Muscle of leg (tissue), 3 donors: ENCODE measurements at regions not wholly inside any gene's neighbourhood (a gene's known extent, or its start where the extent isn't known, plus 50 kb on each side); places are given as distances from the start of the nearest gene placed in this dataset.

ENCODE experiments used
- DNase-seq: peaks from one replicate; pipeline ENCODE4 v3.0.0; 2013
- H3K27ac ChIP-seq: one replicate; pipeline ENCODE4 v1.5.1; 2013; ENCODE audit warnings: mild to moderate bottlenecking, low read length, control low read depth
- H3K27me3 ChIP-seq: one replicate; pipeline ENCODE4 v1.6.1; 2013; ENCODE audit warnings: low read length; ENCODE audit not compliant: control insufficient read depth, insufficient read depth
- H3K36me3 ChIP-seq: one replicate; pipeline ENCODE4 v1.6.1; 2013; ENCODE audit warnings: low read length; ENCODE audit not compliant: control insufficient read depth, insufficient read depth
- H3K4me1 ChIP-seq: one replicate; pipeline ENCODE4 v1.6.1; 2013; ENCODE audit warnings: low read length; ENCODE audit not compliant: control insufficient read depth, insufficient read depth
- H3K4me3 ChIP-seq: one replicate; pipeline ENCODE4 v1.5.1; 2013; ENCODE audit warnings: low read length, control low read depth
- H3K9me3 ChIP-seq: replicated peaks from 2 replicates; pipeline ENCODE4 v1.6.1; 2013; ENCODE audit warnings: low read depth, low read length; ENCODE audit not compliant: control insufficient read depth
- WGBS: methylation state at CpG from one replicate; pipeline ENCODE4 v1.1.5; 2013; ENCODE audit warnings: missing lambda C conversion rate; ENCODE audit not compliant: insufficient coverage; 5-methylcytosine and 5-hydroxymethylcytosine counted together

DNA sequence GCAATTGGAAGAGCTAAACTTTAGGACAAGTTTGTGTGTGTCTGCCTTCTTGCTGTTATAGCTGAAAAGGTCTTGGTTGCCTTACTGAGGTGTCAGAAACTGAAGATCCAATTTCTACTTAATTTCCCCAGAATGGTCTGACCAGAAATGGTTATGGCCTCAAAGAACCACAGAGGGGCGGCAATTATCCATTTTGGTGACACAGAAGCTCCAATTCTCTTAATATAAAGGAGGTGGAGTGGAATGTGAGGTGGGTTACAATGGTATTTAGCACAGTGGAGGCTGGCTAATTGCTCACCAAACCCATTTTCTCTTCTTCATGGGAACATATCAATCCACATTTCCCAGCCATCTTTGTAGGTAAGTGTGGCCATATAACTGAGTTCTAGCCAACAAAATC is 1157.2 kb downstream of the OLFM4 start:
- Histone ChIP-seq H3K36me3 (no peaks in the 10 kb centered on the region), H3K9me3 (no peaks in the 10 kb centered on the region), H3K27ac (no peak overlapping the region), H3K27me3 (no peaks in the 10 kb centered on the region), H3K4me3 (no peak overlapping the region), H3K4me1 (no peaks in the 10 kb centered on the region)
- DNase-seq: no peak
- no CpG with 5 or more reads among the region's 1 CpG for WGBS

DNA sequence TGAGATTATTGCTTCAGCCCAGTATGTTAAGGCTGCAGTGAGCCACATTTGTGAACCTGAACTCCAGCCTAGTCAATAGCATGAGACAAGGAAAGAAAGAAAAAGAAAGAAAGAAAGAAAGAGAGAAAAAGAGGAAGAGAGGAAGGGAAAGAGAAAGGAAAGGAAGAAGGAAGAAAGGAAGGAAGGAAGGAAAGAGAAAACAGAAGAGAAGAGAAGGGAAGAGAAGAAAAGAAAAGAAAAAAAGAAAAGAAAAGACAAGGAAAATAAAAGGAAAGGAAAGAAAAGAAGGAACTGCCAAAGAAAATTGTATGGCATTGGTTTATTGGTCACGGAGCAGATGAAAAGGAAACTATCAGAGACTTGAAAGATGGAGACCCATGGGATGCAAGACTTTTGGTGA is 1158.8 kb downstream of the OLFM4 start:
- Histone ChIP-seq H3K9me3 (no peaks in the 10 kb centered on the region), H3K27me3 (no peaks in the 10 kb centered on the region), H3K4me1 (no peaks in the 10 kb centered on the region), H3K36me3 (no peaks in the 10 kb centered on the region), H3K27ac (no peak overlapping the region), H3K4me3 (no peak overlapping the region)
- WGBS: 75% methylated on average over 1 of the region's 1 CpG
- DNase-seq: no peak

DNA sequence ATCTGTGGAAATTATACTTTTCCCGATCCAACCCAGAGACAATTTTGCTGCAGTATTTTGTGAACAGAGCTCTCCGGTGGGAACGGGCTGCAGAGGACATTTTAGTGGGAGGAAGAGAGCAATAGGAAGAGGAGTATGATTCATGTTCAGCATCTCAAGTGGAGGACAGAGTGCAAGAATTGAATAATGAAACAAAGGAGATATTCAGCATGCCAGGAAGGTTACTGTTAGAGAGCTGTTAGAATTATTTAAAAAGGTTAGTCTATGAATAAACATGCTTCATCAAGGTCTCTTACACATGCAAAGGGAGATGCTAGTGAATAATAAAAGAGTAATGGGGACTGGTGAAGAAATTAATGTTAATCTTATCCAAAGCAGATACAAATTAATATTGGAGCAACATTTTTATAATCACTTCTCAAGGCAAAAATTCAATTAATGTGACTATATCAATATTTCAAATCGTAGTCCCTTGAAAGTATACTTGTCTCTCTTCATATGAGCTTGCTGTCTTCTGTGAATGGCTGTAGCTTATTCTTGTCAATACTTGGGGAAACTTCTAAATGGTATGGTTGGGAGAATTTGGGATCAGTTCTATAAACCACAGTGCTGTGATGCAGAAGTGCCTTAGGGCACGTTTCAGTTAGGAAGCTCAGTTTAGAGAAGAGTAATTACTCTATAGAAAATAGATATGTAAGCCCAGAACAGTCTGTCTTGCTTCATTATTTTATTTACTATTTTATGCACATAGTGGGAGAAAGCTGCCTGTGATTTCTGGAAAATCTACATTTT is 1165.8 kb downstream of the OLFM4 start:
- Histone ChIP-seq H3K9me3 (no peaks in the 10 kb centered on the region), H3K27me3 (no peaks in the 10 kb centered on the region), H3K4me3 (no peak overlapping the region), H3K36me3 (no peaks in the 10 kb centered on the region), H3K27ac (no peak overlapping the region), H3K4me1 (no peaks in the 10 kb centered on the region)
- 77% methylated on average over 3 of the region's 5 CpGs for WGBS
- no peak for DNase-seq

DNA sequence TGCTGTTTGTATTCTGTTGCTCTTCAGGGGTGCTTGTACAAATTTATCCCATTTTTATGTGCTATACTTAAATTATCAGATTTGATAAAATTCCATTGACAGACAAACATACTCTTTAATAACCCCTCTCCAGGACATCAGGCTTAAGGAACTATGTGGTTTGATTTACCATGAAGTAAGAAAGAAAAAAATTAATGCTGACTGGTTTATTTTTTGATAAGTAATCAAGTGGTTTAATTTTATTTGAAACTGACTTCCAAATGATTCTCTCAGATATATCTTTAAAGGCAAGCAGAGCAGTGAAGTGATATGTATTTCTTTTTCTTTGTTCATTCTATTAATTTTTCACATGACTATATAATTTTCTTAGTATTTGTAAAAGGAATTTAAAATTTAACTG is 1168.1 kb downstream of the OLFM4 start:
- H3K9me3 ChIP-seq: no peaks in the 10 kb centered on the region
- H3K4me3 ChIP-seq: no peak overlapping the region
- no peaks in the 10 kb centered on the region for H3K36me3 ChIP-seq
- no peak for DNase-seq
- no peaks in the 10 kb centered on the region for H3K27me3 ChIP-seq
- H3K4me1 ChIP-seq: no peaks in the 10 kb centered on the region
- H3K27ac ChIP-seq: no peak overlapping the region

DNA sequence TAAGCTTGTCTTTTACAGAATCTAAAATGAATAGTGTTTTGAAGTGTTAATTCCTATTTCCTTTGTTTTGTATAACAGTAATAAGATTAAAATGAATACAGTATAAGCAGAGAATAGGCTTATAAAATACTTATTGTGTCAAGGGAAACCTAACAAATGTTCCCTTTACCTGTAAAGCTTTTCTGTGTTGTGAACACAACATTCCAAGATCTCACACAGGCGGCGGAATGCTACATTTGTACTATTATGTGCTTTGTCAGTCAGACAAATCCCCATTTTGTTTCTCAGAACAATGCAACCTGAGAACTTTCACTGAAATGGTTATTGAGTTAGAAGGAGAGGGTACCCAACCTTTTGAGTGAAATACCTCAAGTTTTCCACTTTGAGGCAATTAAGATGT is 1170.3 kb downstream of the OLFM4 start:
- Histone ChIP-seq H3K4me1 (no peaks in the 10 kb centered on the region), H3K27me3 (no peaks in the 10 kb centered on the region), H3K9me3 (no peaks in the 10 kb centered on the region), H3K4me3 (no peak overlapping the region), H3K27ac (no peak overlapping the region), H3K36me3 (no peaks in the 10 kb centered on the region)
- no CpG with 5 or more reads among the region's 2 CpGs for WGBS
- no peak for DNase-seq

DNA sequence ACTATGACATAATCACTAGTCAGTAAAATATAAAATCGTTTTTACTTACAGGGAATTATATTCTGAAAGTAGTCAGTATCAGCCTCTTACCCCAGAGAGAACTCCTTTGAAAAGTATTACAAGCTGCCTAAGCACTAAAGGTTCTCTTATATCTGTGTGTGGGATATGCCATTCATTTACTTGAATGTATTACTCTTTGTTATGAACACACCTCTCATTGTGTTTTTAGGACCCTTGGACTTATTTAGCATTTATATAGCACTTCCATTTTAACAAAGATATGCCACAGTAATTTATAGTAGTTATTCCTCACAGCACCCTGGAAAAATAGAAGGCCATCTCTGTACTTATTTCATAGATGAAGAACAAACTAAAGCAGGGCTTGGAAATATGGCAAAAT is 1178.0 kb downstream of the OLFM4 start:
- DNase-seq: no peak
- H3K27me3 ChIP-seq: no peaks in the 10 kb centered on the region
- H3K36me3 ChIP-seq: no peaks in the 10 kb centered on the region
- no peak overlapping the region for H3K4me3 ChIP-seq
- no peaks in the 10 kb centered on the region for H3K9me3 ChIP-seq
- H3K27ac ChIP-seq: no peak overlapping the region
- no CpG with 5 or more reads among the region's 1 CpG for WGBS
- H3K4me1 ChIP-seq: no peaks in the 10 kb centered on the region

DNA sequence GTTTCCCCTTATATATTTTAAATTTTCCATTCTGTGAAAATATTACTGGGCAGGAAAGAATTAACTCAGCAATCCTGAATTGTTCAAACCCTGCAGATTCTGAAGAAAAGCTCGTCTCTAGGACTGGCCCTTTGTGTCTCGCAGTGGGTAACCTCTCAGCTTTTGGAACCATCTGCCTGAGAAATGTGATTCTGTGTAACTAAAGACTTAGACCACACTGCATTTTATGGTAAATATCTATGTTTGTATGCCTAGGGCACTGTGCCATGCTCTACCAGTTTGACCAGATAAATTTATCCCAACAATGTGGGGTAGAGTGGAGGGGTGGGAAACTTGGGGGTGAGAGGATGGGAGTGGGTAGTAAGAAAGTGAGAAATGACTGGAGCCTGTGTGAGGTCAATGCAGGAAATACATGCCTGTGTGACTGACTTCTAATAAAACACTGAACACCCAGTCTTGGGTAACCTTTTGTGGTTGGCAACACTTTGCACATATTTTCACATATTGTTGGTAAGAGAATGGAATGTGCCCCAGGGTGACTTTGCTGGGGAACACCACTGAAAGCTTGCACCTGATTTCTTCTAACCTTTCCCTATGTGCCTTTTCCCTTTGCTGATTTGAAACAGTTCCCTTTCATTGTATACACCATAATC is 1181.9 kb downstream of the OLFM4 start:
- Histone ChIP-seq H3K9me3 (no peaks in the 10 kb centered on the region), H3K27ac (no peak overlapping the region), H3K27me3 (no peaks in the 10 kb centered on the region), H3K4me1 (no peaks in the 10 kb centered on the region), H3K36me3 (no peaks in the 10 kb centered on the region), H3K4me3 (no peak overlapping the region)
- no peak for DNase-seq
- 57% methylated on average over 1 of the region's 2 CpGs for WGBS

DNA sequence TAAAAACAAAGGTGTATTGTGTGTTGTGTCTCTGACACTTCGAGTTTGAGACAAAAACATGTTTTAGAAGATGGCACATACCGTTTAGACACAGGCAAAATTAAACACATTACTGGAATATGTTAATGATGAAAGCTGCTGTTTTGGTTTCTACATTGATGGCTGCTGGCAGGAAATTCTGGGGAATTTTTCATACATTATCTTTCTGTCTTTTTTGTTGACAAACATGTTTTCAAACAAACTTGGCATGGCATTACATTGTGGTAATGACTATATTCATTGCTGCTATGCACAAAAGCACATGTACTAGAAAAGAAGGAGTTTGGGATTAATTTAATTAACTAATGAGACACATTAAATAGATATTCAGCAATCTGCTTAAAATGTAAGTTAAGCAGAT is 1187.6 kb downstream of the OLFM4 start:
- no peak for DNase-seq
- whole genome bisulfite sequencing: no CpG with 5 or more reads among the region's 2 CpGs
- Histone ChIP-seq H3K36me3 (no peaks in the 10 kb centered on the region), H3K27ac (no peak overlapping the region), H3K4me3 (no peak overlapping the region), H3K4me1 (no peaks in the 10 kb centered on the region), H3K27me3 (no peaks in the 10 kb centered on the region), H3K9me3 (peaks cover 5% of the 10 kb centered on the region)

DNA sequence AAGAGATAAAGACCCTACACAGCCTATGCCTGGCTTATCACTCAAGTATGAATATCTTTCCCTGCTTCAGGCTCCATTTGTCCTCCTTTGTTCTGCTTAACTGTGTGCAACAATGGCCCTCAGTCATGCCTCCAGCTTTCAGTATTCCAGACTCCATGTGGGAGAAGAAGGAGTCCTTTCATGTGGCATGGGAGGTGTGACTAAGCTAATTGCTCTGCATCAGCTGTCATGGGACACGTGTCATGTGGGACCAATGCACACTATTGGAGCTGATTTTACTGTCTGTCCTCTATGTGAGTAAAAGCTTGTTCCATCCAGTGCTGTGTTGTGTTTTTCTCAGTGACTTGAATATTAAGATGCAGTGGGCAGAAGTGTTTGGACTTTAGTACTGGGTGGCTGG is 1198.3 kb downstream of the OLFM4 start:
- Histone ChIP-seq H3K4me1 (no peaks in the 10 kb centered on the region), H3K27ac (no peak overlapping the region), H3K27me3 (no peaks in the 10 kb centered on the region), H3K9me3 (no peaks in the 10 kb centered on the region), H3K36me3 (no peaks in the 10 kb centered on the region), H3K4me3 (no peak overlapping the region)
- DNase-seq: no peak
- 88% methylated on average over 1 of the region's 1 CpG for WGBS

DNA sequence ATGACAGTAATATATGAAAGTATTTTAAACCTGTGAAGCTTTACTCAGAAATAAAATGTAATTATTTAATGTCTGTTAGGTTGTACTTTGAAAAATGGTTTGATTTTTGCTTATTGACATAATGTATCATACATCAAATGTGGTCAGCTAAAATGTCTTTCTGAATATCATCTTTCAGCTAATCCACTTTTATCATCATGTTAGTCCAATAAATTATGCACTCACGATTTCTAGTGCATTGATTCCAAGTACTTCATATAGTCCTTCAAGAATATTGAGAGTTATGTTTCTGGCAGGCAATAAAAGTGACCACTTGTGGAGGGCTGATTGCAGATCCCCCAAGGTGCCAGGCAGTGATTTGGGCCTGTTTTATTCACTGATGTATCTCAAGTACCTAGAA is 1204.1 kb downstream of the OLFM4 start:
- WGBS: no CpG with 5 or more reads among the region's 1 CpG
- no peaks in the 10 kb centered on the region for H3K36me3 ChIP-seq
- H3K27me3 ChIP-seq: no peaks in the 10 kb centered on the region
- no peak overlapping the region for H3K4me3 ChIP-seq
- H3K27ac ChIP-seq: no peak overlapping the region
- no peak for DNase-seq
- H3K9me3 ChIP-seq: no peaks in the 10 kb centered on the region
- H3K4me1 ChIP-seq: no peaks in the 10 kb centered on the region
